Effector memory CD4-positive, alpha-beta T cell (primary cell): ENCODE measurements at regions not wholly inside any gene's neighbourhood (a gene's known extent, or its start where the extent isn't known, plus 50 kb on each side); places are given as distances from the start of the nearest gene placed in this dataset.

ENCODE experiments used
- DNase-seq, 3 donors: peaks; one replicate each; pipeline ENCODE4 v3.0.0-alpha.2; 2020
- H3K27ac ChIP-seq: 2 replicates; pipeline ENCODE4 v1.7.0; 2013; ENCODE audit warnings: mild to moderate bottlenecking, low read length, moderate library complexity; ENCODE audit not compliant: insufficient read depth, poor library complexity, severe bottlenecking
- H3K27me3 ChIP-seq: replicated peaks from 2 replicates; pipeline ENCODE4 v1.7.0; 2013; ENCODE audit warnings: mild to moderate bottlenecking, low read length; ENCODE audit not compliant: insufficient read depth, control insufficient read depth, poor library complexity, severe bottlenecking
- H3K36me3 ChIP-seq: 2 replicates; pipeline ENCODE4 v1.7.0; 2013; ENCODE audit warnings: mild to moderate bottlenecking, low read length, moderate library complexity; ENCODE audit not compliant: control insufficient read depth, insufficient read depth
- H3K4me1 ChIP-seq: 2 replicates; pipeline ENCODE4 v1.7.0; 2013; ENCODE audit warnings: low read length, mild to moderate bottlenecking; ENCODE audit not compliant: control insufficient read depth, insufficient read depth, poor library complexity, severe bottlenecking
- H3K4me3 ChIP-seq: 2 replicates; pipeline ENCODE4 v1.7.0; 2013; ENCODE audit warnings: low read length, low read depth, mild to moderate bottlenecking; ENCODE audit not compliant: insufficient read depth, poor library complexity, severe bottlenecking
- H3K9me3 ChIP-seq: 2 replicates; pipeline ENCODE4 v1.7.0; 2013; ENCODE audit warnings: mild to moderate bottlenecking, low read length, moderate library complexity; ENCODE audit not compliant: control insufficient read depth

- Histone ChIP-seq H3K4me1 (no peaks in the 10 kb centered on the region), H3K27me3 (no peaks in the 10 kb centered on the region), H3K9me3 (no peaks in the 10 kb centered on the region), H3K4me3 (no peak overlapping the region), H3K36me3 (no peaks in the 10 kb centered on the region), H3K27ac (no peak overlapping the region)
- no peak for DNase-seq
These were observed 62.9 kb upstream of the OXGR1 start for GRCh38 chr13:97057176-97057575.

GRCh38 chr13:97058391-97058790 is 64.1 kb upstream of the OXGR1 start:
- no peaks in the 10 kb centered on the region for H3K36me3 ChIP-seq
- no peaks in the 10 kb centered on the region for H3K27me3 ChIP-seq
- no peaks in the 10 kb centered on the region for H3K9me3 ChIP-seq
- H3K4me3 ChIP-seq = no peak overlapping the region
- H3K27ac ChIP-seq = no peak overlapping the region
- no peaks in the 10 kb centered on the region for H3K4me1 ChIP-seq
- DNase-seq = no peak

DNA sequence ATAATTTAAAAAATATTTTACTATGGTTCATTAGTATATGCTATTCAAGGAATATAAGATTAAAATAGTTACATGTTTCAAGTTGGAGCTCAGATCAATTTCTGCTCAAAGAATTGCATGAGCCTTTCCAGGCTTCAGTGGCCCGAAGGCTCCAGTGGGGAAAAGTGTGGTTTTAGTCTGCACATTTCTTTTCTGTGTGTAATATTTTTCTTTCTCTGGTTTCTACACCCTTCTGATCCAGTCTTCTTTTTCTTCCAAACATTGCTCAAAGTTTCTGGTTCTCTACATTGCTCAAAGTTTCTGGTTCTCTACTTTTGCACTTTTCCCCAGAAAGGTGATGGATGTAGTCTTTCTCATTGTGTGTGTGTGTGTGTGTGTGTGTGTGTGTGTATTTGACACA is 64.7 kb upstream of the OXGR1 start:
- Histone ChIP-seq H3K4me3 (no peak overlapping the region), H3K27ac (no peak overlapping the region), H3K4me1 (no peaks in the 10 kb centered on the region), H3K36me3 (no peaks in the 10 kb centered on the region), H3K9me3 (no peaks in the 10 kb centered on the region), H3K27me3 (no peaks in the 10 kb centered on the region)
- no peak for DNase-seq

DNA sequence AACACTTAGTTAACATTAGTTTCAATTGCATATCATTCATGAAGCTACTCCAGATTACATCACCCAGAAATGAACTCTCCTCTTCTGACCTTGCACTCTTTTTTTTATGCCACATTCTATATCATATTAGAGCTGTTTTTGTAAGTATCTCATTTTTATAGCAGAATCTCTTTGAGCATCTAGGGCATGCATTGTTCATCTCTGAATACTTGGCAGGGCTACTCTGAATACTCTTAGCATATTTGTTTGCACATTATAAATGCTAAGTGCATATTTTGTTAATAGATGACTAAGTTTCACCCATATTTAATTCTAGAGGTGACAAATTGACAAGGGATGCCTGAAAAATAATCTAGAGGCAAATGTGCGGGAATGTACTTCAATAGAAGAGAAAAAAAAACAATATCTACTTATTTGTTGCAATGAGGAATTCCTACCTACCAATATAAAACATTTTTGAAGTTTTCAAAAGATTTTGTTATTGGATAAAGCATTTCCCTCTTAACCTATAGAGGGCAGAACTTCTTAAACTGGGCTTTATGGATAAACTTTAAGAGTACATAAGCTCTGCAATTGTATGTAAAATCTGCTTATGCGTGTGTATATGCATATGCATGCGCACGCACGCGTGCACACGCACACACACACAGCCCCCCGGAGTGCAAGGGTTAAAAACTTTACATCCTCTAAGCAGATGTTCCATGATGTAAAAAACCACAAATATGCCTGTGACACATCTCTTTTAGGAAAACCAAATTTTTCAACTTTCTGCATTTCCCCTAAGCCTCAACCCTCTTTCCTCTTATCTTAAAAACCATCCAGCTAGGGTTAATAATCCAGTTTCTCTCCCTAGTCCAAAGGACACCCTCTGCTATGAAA is 73.0 kb upstream of the OXGR1 start:
- Histone ChIP-seq H3K4me3 (no peak overlapping the region), H3K36me3 (no peaks in the 10 kb centered on the region), H3K4me1 (no peaks in the 10 kb centered on the region), H3K9me3 (no peaks in the 10 kb centered on the region), H3K27me3 (no peaks in the 10 kb centered on the region), H3K27ac (no peak overlapping the region)
- no peak for DNase-seq

- DNase-seq = no peak
- H3K36me3 ChIP-seq = no peaks in the 10 kb centered on the region
These were observed 73.9 kb upstream of the OXGR1 start for GRCh38 chr13:97068151-97068550.

DNA sequence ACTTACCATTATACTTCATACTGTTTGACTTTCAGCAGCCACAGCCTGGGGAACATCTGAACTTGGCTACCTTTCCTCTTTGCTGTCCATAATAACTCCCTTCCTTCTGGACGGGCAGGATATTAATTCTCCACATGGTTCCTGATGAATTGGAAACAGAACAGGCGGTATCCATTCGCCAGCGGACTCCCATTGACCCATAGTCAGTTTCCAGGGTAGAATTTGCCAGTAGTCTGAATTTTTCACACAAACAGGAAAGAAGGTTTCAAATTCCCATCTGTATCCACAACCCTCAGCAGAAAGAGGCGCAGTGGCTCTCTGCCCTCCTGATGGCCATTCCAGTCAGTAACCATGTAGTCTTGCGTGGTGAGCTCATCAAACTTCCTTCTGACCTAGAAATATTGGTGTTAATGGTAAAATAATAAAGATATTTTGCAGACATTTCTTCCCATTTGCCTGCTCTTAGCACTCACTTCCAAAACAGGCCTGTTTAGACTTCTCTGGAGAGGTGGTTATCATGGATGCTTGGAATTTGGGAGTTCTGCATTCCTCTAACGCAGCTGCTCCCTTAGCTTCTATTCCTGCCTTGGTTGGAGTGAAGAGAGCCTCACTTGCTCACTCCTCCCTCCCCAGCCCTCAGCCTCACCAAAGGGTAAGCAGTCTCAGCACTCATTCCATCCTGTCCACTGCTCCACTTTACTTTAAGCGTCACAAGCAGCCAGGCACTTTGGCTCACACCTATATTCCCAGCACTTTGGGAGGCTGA is 75.0 kb upstream of the OXGR1 start:
- no peak overlapping the region for H3K4me3 ChIP-seq
- no peak overlapping the region for H3K27ac ChIP-seq
- H3K36me3 ChIP-seq = no peaks in the 10 kb centered on the region
- no peak for DNase-seq
- H3K27me3 ChIP-seq = no peaks in the 10 kb centered on the region
- no peaks in the 10 kb centered on the region for H3K9me3 ChIP-seq
- H3K4me1 ChIP-seq = no peaks in the 10 kb centered on the region

More at GRCh38 chr13:97068151-97068550, 73.9 kb upstream of the OXGR1 start:
- no peak overlapping the region for H3K27ac ChIP-seq
- no peaks in the 10 kb centered on the region for H3K4me1 ChIP-seq
- no peaks in the 10 kb centered on the region for H3K27me3 ChIP-seq
- no peaks in the 10 kb centered on the region for H3K9me3 ChIP-seq
- no peak overlapping the region for H3K4me3 ChIP-seq

DNA sequence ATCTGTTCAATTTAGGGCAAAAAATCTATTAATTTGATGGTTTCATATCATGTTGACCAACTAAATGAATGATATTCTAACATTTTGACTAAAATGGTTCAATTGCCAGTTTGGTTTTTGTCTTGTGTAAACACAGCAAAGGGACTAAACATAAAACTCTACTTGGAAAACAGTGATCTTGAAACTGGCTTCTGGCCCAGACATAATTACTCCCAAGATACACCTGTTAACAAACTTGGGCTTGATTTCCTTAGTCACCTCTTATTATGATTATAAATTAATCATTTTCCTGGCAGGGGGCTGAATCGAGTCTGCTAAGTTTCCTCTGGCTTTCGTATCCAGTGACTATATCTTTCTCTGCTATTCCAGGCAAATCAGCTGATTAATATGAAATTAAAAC is 78.0 kb upstream of the OXGR1 start:
- Histone ChIP-seq H3K27ac (no peak overlapping the region), H3K9me3 (no peaks in the 10 kb centered on the region), H3K4me3 (no peak overlapping the region), H3K4me1 (no peaks in the 10 kb centered on the region), H3K36me3 (no peaks in the 10 kb centered on the region), H3K27me3 (no peaks in the 10 kb centered on the region)
- DNase-seq = no peak

DNA sequence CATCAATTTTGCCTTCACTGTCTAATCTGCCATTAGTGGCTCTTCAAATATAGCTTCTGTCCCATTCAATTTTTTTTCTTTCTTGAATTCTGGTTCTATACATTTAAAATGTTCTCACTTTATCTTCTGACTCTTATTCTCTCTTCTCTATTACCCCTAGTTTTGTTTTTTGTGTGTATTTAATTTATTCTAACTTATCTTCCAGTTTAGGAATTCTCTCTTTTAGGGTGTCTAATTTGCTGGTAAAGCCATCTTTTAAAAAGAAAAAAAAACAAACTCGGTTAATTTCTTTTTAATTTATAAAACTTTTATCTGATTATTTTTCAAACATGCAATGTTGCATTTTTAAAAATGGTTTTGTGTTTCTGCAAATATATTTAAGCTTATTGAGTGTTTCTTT is 80.3 kb upstream of the OXGR1 start:
- no peaks in the 10 kb centered on the region for H3K27me3 ChIP-seq
- no peaks in the 10 kb centered on the region for H3K36me3 ChIP-seq
- H3K4me3 ChIP-seq = no peak overlapping the region
- H3K9me3 ChIP-seq = no peaks in the 10 kb centered on the region
- no peak for DNase-seq
- no peaks in the 10 kb centered on the region for H3K4me1 ChIP-seq
- H3K27ac ChIP-seq = no peak overlapping the region

- H3K4me3 ChIP-seq = no peak overlapping the region
- no peak for DNase-seq
These were observed 82.6 kb upstream of the OXGR1 start for GRCh38 chr13:97076898-97077297.

DNA sequence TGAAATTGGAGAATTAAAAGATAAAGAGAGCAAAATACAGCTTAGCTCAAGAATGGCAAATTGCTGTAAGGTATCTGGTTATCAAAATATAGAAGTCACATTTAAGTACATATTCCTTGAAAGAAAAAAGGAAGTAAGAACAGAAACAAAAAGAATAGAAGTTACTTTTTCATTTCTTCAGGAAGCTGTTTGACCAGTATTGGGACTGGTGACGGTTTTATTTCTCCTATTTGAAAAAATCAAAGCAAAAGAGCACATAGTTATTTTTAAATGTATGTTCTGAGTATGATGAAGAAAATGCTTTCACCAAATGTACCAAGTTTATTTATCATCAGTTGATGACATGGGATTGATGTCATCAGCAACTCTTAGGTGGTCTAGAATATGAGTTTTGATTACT is 83.1 kb upstream of the OXGR1 start:
- H3K4me3 ChIP-seq = no peak overlapping the region
- H3K27ac ChIP-seq = no peak overlapping the region
- H3K9me3 ChIP-seq = no peaks in the 10 kb centered on the region
- DNase-seq = no peak
- no peaks in the 10 kb centered on the region for H3K36me3 ChIP-seq
- no peaks in the 10 kb centered on the region for H3K4me1 ChIP-seq
- H3K27me3 ChIP-seq = no peaks in the 10 kb centered on the region

More at GRCh38 chr13:97076898-97077297, 82.6 kb upstream of the OXGR1 start:
- Histone ChIP-seq H3K27ac (no peak overlapping the region), H3K4me1 (no peaks in the 10 kb centered on the region), H3K27me3 (no peaks in the 10 kb centered on the region), H3K36me3 (no peaks in the 10 kb centered on the region), H3K9me3 (no peaks in the 10 kb centered on the region)
